ENCODE measurements at regions not wholly inside any gene's neighbourhood (a gene's known extent, or its start where the extent isn't known, plus 50 kb on each side); places are given as distances from the start of the nearest gene placed in this dataset.

GRCh38 chr5:124655921-124656511 is 90.4 kb downstream of the ZNF608 start:
- peak; percentile 74 to 86 for ATAC-seq
- H3K27ac ChIP-seq = peak overlapping the region; percentile 59
- peak overlapping the region; percentile 9 for H3K4me3 ChIP-seq
- intact Hi-C loops (cut with DNase I) = loop anchor here (10.0 kb wide), 1 partner anchor 89 kb away; the partner anchor contains the start of gene ZNF608
- no peaks in the 10 kb centered on the region for H3K27me3 ChIP-seq (ENCODE audit: low read depth)
- H3K4me1 ChIP-seq = peaks cover 78% of the 10 kb centered on the region
- DNase-seq = no peak
- no peaks in the 10 kb centered on the region for H3K36me3 ChIP-seq
- no peaks in the 10 kb centered on the region for H3K9me3 ChIP-seq
- TF ChIP-seq, protein P1, sequence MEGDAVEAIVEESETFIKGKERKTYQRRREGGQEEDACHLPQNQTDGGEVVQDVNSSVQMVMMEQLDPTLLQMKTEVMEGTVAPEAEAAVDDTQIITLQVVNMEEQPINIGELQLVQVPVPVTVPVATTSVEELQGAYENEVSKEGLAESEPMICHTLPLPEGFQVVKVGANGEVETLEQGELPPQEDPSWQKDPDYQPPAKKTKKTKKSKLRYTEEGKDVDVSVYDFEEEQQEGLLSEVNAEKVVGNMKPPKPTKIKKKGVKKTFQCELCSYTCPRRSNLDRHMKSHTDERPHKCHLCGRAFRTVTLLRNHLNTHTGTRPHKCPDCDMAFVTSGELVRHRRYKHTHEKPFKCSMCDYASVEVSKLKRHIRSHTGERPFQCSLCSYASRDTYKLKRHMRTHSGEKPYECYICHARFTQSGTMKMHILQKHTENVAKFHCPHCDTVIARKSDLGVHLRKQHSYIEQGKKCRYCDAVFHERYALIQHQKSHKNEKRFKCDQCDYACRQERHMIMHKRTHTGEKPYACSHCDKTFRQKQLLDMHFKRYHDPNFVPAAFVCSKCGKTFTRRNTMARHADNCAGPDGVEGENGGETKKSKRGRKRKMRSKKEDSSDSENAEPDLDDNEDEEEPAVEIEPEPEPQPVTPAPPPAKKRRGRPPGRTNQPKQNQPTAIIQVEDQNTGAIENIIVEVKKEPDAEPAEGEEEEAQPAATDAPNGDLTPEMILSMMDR (IDR thresholded peaks at IDR 0.05) = no peak

DNA sequence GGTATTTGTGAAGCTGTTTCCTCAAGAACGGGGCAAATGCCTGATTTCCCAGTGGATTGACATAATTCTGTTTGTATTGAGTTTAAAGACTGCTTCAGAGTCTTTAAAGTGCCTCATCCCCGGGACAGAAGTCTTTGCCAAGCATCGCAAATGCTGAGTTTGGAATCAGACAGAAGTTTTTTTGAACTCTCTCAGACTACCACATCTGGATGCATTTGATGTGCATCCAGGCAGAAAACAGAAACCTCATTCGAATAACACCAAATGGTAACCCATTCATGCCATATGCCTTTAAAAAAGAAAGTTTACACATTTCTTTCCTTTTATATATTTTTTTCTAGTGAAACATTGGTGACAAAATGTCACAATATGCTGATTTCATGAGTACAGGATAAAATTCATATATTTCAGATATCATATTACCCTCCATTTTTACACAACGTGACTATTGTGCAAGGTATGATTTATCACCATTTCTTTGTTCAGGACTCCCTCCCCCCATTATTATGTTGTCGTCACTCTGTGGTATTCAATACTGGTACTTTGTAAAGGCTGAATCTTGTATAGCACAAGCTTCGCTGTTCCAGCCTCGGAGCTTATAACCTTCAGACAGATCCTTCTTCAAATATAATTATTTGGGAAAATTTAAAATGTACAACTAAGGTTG is 91.1 kb downstream of the ZNF608 start:
- no peaks in the 10 kb centered on the region for H3K9me3 ChIP-seq
- intact Hi-C loops (cut with DNase I) = loop anchor here (10.0 kb wide), 1 partner anchor 89 kb away; the partner anchor contains the start of gene ZNF608
- DNase-seq (no peak), ATAC-seq (peak in 1 of 2 donors; percentile 8)
- H3K4me1 ChIP-seq = peaks cover 78% of the 10 kb centered on the region
- H3K27me3 ChIP-seq (ENCODE audit: low read depth) = no peaks in the 10 kb centered on the region
- peak overlapping the region; percentile 9 for H3K4me3 ChIP-seq
- no peaks in the 10 kb centered on the region for H3K36me3 ChIP-seq
- peak overlapping the region; percentile 59 for H3K27ac ChIP-seq
- TF ChIP-seq, protein P1 (IDR thresholded peaks at IDR 0.05) = no peak

DNA sequence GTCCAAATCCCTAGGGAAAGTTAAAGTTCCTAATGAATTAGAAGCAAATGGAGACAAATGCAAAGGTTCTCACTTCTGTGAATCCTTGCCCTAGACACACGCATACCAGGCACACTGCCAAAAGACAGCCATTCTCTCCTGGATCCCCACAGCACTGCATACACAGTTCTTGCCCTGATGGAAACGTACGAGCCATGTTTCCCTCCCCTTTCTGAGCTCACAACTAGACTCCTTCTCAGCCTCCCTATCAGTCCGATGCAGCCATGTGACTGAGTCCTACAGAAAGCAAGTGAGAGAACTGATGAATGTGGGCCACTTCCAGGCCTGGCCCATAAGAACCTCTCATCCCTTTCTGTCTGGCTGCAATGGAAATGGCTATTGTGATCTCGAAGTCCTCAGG is 92.0 kb downstream of the ZNF608 start:
- Histone ChIP-seq H3K9me3 (no peaks in the 10 kb centered on the region), H3K27me3 (ENCODE audit: low read depth) (no peaks in the 10 kb centered on the region), H3K27ac (no peak overlapping the region), H3K4me1 (peaks cover 78% of the 10 kb centered on the region), H3K4me3 (no peak overlapping the region), H3K36me3 (no peaks in the 10 kb centered on the region)
- no peak for DNase-seq
- ATAC-seq = no peak
- intact Hi-C loops (cut with DNase I) = loop anchor here (10.0 kb wide), 1 partner anchor 90 kb away; the partner anchor contains the start of gene ZNF608
- TF ChIP-seq, protein P1 (IDR thresholded peaks at IDR 0.05) = no peak

- H3K36me3 ChIP-seq = peaks cover under 1% of the 10 kb centered on the region
- ATAC-seq (no peak), DNase-seq (no peak)
- intact Hi-C loops (cut with DNase I) = loop anchor here (10.0 kb wide), 1 partner anchor 91 kb away; the partner anchor contains the start of gene ZNF608
- H3K4me3 ChIP-seq = no peak overlapping the region
- no peak overlapping the region for H3K27ac ChIP-seq
- no peaks in the 10 kb centered on the region for H3K9me3 ChIP-seq
- TF ChIP-seq, protein P1 (IDR thresholded peaks at IDR 0.05) = no peak
- H3K27me3 ChIP-seq (ENCODE audit: low read depth) = no peaks in the 10 kb centered on the region
- peaks cover 78% of the 10 kb centered on the region for H3K4me1 ChIP-seq
These were observed 92.8 kb downstream of the ZNF608 start for GRCh38 chr5:124653666-124654065.

GRCh38 chr5:124652892-124653441 is 93.5 kb downstream of the ZNF608 start:
- TF ChIP-seq, protein P1 (IDR thresholded peaks at IDR 0.05) = no peak
- intact Hi-C loops (cut with DNase I) = loop anchor here (10.0 kb wide), 1 partner anchor 92 kb away; the partner anchor contains the start of gene ZNF608
- ATAC-seq (no peak), DNase-seq (no peak)
- no peaks in the 10 kb centered on the region for H3K27me3 ChIP-seq (ENCODE audit: low read depth)
- H3K4me3 ChIP-seq = no peak overlapping the region
- no peak overlapping the region for H3K27ac ChIP-seq
- no peaks in the 10 kb centered on the region for H3K9me3 ChIP-seq
- peaks cover 75% of the 10 kb centered on the region for H3K4me1 ChIP-seq
- peaks cover 7% of the 10 kb centered on the region for H3K36me3 ChIP-seq
